GM18873 (cell line): ENCODE measurements at regions not wholly inside any gene's neighbourhood (a gene's known extent, or its start where the extent isn't known, plus 50 kb on each side); places are given as distances from the start of the nearest gene placed in this dataset.

ENCODE experiments used
- ATAC-seq: cut with Tn5 transposase; IDR thresholded peaks from one replicate; pipeline ENCODE4 v1.9.1; 2021; ENCODE audit warnings: mild to moderate bottlenecking, moderate library complexity, moderate number of reproducible peaks; ENCODE audit not compliant: unreplicated experiment, low FRiP score

DNA sequence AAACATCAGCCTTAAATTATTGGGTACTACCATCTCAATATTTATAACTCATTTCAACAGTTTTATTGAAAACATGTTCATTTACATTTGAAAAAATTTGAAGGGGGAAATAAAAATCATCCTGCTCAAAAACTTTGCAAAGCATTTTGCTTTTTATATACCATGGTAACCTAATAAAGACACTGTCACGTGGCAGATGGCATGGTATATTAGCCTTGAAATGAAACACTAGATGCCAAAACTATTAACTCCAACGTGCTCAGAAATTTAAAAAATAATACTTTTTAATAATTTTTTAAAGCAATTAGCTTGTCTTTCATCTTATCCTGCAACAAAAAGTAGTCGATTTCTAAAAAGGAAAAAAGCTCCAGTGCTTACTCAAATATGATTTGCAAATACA lies 88.6 kb upstream of the NFIB start:
- no peak for ATAC-seq

- ATAC-seq = no peak
These were observed 88.0 kb upstream of the NFIB start for GRCh38 chr9:14401911-14402310.

DNA sequence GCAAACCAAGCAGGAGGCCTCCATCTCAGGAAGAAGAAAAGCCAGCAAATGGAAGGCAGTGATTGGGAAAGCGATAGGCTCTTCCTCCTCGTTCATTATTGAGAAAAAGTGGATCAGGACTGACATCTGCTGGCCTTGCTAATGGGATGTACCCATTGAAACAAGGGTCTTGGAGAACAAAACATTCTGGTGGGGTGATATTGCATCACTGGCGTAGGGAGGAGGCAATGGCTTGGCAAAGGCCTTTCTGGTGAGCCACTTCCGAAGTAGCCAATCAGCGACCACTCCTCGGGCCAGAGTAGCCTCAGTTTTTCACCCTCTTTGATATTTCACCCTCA lies 86.7 kb upstream of the NFIB start:
- no peak for ATAC-seq

DNA sequence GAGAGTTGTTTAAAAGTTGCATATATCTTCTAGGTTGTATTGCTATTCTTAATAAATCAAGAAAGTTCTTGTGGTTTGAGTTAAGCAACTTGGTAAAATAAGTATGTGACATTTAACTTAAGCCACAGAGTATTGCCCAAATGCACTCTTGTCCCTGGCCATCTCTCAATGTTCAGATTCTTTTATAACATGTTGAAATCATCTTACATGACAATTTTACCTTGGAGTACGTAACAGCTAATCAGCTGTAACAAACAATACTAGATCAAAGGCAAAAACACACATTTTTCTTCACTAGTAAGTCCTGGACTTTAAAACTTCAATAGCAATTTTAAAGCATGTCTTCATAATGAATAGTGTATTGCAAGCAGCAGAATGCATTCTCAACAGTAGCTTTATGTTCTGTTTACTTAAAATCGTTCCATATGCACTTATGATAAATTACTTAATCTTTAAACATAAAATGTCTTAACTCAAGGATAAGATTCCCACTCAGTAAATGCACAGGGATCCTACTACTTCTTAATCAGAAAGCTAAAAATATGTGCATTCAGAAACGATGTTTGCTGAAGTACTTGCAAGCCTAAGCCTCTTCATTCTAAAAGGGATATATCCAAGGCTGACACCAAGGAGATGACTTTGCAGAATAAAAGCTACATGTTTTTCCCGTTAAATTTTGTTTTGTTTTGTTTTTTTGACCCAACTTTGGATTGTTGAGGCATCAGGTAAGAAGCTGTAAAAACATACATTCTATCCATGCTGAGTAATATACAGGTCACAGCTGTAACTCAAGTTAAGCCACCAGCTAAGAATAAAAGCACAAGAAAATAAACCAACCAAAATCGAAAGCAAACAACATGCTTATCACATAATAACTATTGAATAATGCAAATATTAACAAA lies 86.1 kb upstream of the NFIB start:
- no peak for ATAC-seq

- no peak for ATAC-seq
These were observed 84.5 kb upstream of the NFIB start for GRCh38 chr9:14398473-14398872.

- no peak for ATAC-seq
These were observed 82.2 kb upstream of the NFIB start for GRCh38 chr9:14396171-14396570.

DNA sequence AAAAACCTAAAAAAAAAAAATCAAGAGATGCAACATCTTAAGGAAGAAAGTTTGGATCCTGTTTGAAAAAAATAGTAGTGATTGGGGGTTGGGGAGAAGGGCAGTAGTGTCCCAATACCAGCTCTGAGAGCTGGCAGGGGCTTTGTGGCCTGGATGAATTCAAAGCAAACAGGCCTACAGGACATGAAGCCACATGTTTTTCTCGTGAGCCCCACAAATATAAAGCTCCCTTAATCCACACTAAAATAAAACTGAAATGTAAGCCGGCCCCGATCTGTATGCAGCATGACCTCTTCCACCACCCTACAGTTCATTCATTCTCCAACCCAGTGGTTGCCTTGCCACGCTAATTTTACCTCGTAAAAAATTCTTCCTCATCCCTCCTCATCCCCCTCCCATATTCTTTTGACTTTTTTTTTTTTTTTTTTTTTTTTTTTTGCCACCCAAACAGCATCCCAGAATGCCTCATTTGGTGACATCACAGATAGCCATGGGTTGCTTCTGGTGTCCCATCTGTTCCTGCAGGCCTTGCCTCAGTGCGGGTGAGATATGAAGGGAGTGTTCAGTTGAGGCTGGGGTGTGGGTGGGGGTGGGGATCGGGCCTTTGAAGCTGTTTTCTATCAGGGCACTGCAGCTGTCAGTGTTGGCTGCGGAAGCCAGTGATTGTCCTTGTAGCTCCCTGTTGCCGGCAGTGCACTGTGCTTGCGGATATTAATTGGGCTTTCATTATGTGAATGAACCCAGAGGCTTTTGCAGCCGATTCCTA lies 81.6 kb upstream of the NFIB start:
- no peak for ATAC-seq

DNA sequence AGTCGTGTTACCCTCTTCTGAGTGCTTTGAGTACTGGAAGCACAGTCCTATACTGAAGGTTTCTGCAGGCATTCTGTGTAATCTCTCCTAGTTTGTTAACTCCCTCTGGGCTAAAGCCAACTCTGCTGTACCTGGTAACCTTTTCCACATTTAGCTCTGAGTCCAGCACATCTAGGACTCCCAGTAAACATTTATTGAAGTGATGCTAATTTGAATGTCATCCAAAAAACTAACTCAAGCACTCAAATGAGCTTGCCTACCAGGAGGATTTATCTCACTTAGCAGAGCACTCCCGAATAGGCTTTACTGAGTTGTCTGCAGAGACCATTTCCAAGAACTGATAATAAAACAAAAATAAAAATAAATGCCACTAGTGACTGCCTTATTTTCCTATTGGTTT lies 79.5 kb upstream of the NFIB start:
- no peak for ATAC-seq

DNA sequence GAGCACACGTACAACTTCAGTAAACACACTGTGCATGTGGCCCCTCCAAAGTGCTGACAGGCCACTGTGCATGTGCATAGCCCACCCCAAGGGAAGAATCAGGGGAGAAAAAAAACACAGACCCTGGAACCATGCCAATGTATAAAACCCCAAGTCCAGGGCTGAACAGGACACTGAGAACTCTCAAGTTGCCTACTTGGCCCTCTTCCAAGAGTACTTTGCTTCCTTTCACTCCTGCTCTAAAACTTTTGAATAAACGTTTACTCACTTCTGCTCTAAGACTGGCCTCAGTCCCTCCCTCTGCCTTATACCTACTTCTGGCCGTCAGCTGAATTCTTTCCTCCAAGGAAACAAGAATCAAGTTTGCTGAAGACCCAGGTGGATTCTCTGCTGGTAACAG lies 77.7 kb upstream of the NFIB start:
- no peak for ATAC-seq

GRCh38 chr9:14389657-14390056 lies 75.7 kb upstream of the NFIB start:
- no peak for ATAC-seq

GRCh38 chr9:14389146-14389545 lies 75.2 kb upstream of the NFIB start:
- no peak for ATAC-seq

DNA sequence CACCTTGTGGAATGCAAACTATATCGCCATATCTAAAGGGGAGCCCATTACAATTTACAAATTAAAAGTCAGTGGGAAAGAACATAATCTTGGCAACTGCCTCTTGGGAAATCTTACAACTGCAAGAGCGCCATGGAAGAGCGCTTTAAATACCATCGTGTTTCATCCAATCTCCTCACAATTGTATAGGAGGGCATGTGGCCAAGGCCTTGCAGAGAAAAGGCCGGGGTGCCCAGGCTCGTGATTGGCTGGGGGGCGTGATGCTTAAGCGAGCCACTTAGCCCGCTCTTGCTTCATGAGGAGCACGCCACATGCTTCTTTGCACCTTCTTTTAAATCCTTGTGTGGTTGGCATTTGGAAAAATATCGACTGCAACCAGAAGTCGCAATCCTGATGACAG lies 69.8 kb upstream of the NFIB start:
- no peak for ATAC-seq

- ATAC-seq = no peak
These were observed 69.4 kb upstream of the NFIB start for GRCh38 chr9:14383294-14383693.

GRCh38 chr9:14380061-14380836 lies 66.3 kb upstream of the NFIB start:
- ATAC-seq = no peak

DNA sequence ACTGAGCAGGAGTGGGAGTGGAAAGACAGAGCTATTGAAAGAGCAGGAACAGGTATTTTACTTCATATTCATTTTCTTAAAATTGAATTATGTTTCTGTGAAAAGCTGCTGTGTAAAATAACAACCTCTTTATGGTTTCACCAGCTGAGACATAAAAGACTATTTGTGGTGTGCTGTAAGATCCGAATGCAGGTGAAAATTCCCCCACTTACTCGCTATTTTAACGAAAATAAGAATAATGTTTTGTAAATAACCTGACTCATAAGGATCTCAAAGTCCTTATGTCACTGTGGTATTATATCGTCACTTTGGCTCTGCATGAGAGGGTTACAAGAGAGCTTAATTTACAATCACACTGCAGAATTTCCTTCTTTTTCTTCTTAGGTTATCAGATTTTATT lies 65.3 kb upstream of the NFIB start:
- ATAC-seq = no peak

- ATAC-seq = no peak
These were observed 59.8 kb upstream of the NFIB start for GRCh38 chr9:14373706-14374105.

- ATAC-seq = no peak
These were observed 59.4 kb upstream of the NFIB start for GRCh38 chr9:14373336-14373666.

DNA sequence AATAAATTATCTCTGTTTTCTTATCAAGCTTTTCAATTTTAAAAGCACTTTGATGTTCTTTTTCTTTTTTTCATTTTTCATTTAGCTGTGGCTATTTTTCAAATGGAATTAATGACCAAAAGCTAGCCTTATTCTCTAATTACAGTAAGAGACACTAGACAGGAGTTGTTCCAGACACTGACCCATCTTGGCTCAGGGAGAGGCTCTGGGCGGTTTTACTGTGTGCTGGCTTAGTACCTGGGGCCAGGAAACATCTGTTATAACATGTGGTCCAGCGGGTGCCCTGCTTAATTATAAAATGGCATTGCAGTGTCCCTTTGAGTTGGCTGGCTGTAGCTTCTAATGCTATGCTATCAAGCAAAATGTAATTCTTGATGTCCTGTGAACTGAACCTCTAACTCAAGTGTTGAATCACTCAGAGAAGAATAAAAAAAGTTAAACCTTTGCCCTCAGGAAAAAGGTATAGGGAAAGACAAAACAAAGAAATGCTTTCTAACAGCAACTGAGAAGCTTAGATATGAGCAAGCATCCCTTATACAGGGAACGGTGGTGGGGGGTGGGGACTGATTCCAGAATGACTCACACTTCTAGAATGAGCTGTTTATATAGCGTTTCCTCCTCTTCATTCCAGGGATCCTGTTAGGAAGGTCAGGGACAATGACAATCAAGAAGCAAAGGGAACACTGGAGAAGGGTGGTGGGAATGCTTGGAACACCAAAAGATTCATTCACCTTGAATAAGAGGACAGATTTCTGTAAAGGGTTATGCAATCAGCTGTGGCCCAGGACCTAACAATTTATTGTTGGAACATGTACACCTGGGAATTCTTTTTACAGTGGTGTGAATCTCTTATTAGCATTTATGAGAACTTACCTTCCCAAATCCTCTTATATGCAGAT lies 58.7 kb upstream of the NFIB start:
- ATAC-seq = no peak

DNA sequence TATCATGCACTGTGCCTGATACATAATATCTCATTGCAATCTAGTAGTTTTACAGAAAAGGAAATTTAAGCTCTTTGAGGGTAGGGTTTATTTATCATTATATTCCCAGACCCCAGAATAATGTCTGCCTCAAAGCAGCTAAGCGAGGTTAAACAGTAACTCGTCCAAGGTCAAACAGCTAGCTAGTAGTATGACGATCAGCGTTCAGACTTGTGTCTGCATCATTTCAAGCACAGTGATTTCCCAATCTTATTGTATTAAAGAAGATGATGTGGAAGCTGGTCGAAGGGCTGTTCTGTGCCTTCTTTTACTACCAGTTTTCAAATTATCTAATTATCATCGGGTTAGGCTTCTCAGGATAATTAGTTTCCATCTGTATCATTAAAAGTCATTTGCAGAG lies 55.1 kb upstream of the NFIB start:
- ATAC-seq = no peak

GRCh38 chr9:14366076-14366475 lies 52.1 kb upstream of the NFIB start:
- ATAC-seq = no peak
